MM.1S (cell line): ENCODE measurements at regions not wholly inside any gene's neighbourhood (a gene's known extent, or its start where the extent isn't known, plus 50 kb on each side); places are given as distances from the start of the nearest gene placed in this dataset.

Experiments
- DNase-seq: peaks from one replicate; pipeline ENCODE4 v3.0.0-alpha.2; 2015
- H2AFZ ChIP-seq: fragments of 300-600 bp; sonication (generic); 2 replicates; pipeline ENCODE4 v1.6.0; 2016; ENCODE audit warnings: antibody characterized with exemption, low read length
- H3F3A ChIP-seq: fragments of 300-600 bp; sonication (generic); 2 replicates; pipeline ENCODE4 v1.6.1; 2016; ENCODE audit warnings: mild to moderate bottlenecking, antibody characterized with exemption, low read length, moderate library complexity, mixed read lengths; ENCODE audit not compliant: insufficient read depth
- H3K27ac ChIP-seq: fragments of 300-600 bp; sonication (generic); 2 replicates; pipeline ENCODE4 v1.5.1; 2016; ENCODE audit warnings: mild to moderate bottlenecking, low read length
- H3K27me3 ChIP-seq: fragments of 300-600 bp; sonication (generic); replicated peaks from 2 replicates; pipeline ENCODE4 v1.6.0; 2016; ENCODE audit warnings: low read length; ENCODE audit not compliant: insufficient read depth
- H3K36me3 ChIP-seq: fragments of 300-600 bp; sonication (generic); replicated peaks from 2 replicates; pipeline ENCODE4 v1.6.1; 2016; ENCODE audit warnings: mild to moderate bottlenecking, low read length, mixed read lengths; ENCODE audit not compliant: insufficient read depth
- H3K4me1 ChIP-seq: fragments of 300-600 bp; sonication (generic); 2 replicates; pipeline ENCODE4 v1.6.1; 2016; ENCODE audit warnings: low read length, mixed read lengths
- H3K4me2 ChIP-seq: fragments of 300-600 bp; sonication (generic); 2 replicates; pipeline ENCODE4 v1.6.0; 2016; ENCODE audit warnings: low read depth, low read length
- H3K4me3 ChIP-seq: fragments of 300-600 bp; sonication (generic); 2 replicates; pipeline ENCODE4 v1.5.1; 2016; ENCODE audit warnings: low read length, mixed read lengths
- H3K79me2 ChIP-seq: fragments of 300-600 bp; sonication (generic); 2 replicates; pipeline ENCODE4 v1.6.1; 2016; ENCODE audit warnings: mixed run types, low read length, mixed read lengths
- H3K9ac ChIP-seq: fragments of 300-600 bp; sonication (generic); 2 replicates; pipeline ENCODE4 v1.6.1; 2016; ENCODE audit warnings: low read length, mixed read lengths
- H3K9me2 ChIP-seq: fragments of 300-600 bp; sonication (generic); replicated peaks from 2 replicates; pipeline ENCODE4 v1.6.1; 2016; ENCODE audit warnings: mild to moderate bottlenecking, low read length, mixed read lengths; ENCODE audit not compliant: insufficient read depth
- H3K9me3 ChIP-seq: fragments of 300-600 bp; sonication (generic); replicated peaks from 2 replicates; pipeline ENCODE4 v1.6.1; 2016; ENCODE audit warnings: mild to moderate bottlenecking, low read length, mixed read lengths; ENCODE audit not compliant: insufficient read depth
- H4K20me1 ChIP-seq: fragments of 300-600 bp; sonication (generic); 2 replicates; pipeline ENCODE4 v1.6.1; 2016; ENCODE audit warnings: mild to moderate bottlenecking, low read length, moderate library complexity, mixed read lengths; ENCODE audit not compliant: insufficient read depth
- CTCF ChIP-seq: fragments of 300-600 bp; sonication (generic); IDR thresholded peaks from 2 replicates; pipeline ENCODE4 v1.5.1; 2016; ENCODE audit warnings: antibody characterized with exemption, low read length, mixed read lengths
- EZH2 ChIP-seq: fragments of 300-600 bp; sonication (generic); optimal IDR thresholded peaks from 2 replicates; pipeline ENCODE3; 2017; ENCODE audit warnings: low read depth, mild to moderate bottlenecking, antibody characterized with exemption, low read length, mixed read lengths
- EZH2phosphoT487 ChIP-seq: fragments of 300-600 bp; sonication (generic); IDR thresholded peaks from 2 replicates; pipeline ENCODE4 v1.6.1; 2018; ENCODE audit warnings: antibody characterized with exemption, low read length

DNA sequence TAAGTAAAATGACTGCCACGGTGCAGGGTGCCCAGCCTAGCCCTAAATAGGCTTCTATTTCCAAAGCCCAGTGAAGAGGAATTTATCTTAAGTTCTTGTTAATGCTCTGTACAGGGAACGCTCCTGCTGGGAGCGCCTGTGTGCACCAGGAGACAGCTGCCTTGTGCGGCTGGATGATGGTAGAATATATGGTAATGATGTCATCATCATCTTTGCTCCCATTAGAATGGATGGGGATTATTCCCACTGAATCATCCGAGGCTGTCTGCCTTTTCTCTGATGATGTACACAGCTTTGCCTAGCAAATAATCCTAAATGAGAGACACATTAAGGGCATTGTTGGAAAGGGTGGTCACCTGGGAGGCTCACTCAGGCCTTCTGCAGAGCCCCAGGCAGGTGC is 928.1 kb downstream of the CCSER2 start:
- Histone ChIP-seq H2AFZ (no peak overlapping the region), H3K9me2 (no peaks in the 10 kb centered on the region), H3K79me2 (no peaks in the 10 kb centered on the region), H3K27me3 (no peaks in the 10 kb centered on the region), H3K4me1 (no peaks in the 10 kb centered on the region), H3K4me2 (no peak overlapping the region), H4K20me1 (no peaks in the 10 kb centered on the region), H3K36me3 (no peaks in the 10 kb centered on the region), H3K9me3 (no peaks in the 10 kb centered on the region), H3K9ac (no peak overlapping the region), H3F3A (no peaks in the 10 kb centered on the region), H3K4me3 (no peak overlapping the region), H3K27ac (no peak overlapping the region)
- TF ChIP-seq EZH2 (no peak), EZH2phosphoT487 (no peak), CTCF (no peak)
- no peak for DNase-seq

DNA sequence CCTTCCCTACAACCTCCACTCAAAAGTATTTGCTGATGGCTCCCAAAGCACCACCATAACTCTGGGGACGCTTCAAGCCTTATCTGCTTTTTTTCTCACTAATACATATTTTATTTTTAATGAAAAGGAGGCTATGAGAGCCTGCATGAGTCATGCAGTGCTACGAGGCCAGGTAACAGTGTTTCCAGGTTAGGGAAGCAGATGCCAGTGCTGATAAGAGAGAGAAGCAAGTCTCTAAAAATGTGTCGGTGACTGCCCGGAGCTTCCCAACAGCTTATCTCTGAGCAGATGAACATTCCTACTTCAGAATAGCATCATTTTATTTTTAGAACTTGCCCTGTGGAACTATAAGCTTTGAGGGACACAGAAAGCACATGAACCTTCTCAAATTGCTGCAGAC is 931.5 kb downstream of the CCSER2 start:
- Histone ChIP-seq H3K4me1 (no peaks in the 10 kb centered on the region), H3K9me2 (no peaks in the 10 kb centered on the region), H3K27ac (no peak overlapping the region), H3K36me3 (no peaks in the 10 kb centered on the region), H3K9ac (no peak overlapping the region), H3K4me3 (no peak overlapping the region), H4K20me1 (no peaks in the 10 kb centered on the region), H3F3A (no peaks in the 10 kb centered on the region), H2AFZ (no peak overlapping the region), H3K79me2 (no peaks in the 10 kb centered on the region), H3K4me2 (no peak overlapping the region), H3K9me3 (no peaks in the 10 kb centered on the region), H3K27me3 (no peaks in the 10 kb centered on the region)
- DNase-seq = no peak
- TF ChIP-seq EZH2 (no peak), CTCF (no peak), EZH2phosphoT487 (no peak)

DNA sequence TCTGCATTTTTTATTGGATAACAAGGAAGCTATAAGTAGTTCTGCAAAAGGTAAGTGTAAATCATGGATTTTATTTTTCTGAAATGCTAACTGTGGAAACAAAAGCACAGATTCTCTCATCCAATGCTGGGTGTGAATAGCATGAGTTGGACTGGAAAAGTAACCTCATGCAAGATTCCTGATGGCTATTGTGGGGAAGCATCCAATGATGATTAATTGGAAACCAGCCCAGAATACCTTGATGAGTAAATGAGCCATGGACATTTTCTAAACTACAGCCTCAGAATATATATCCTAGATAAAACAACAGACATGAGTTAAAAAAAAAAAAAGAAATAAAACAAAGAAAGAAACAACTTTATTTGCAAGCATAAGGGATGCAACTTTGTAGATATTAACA is 934.6 kb downstream of the CCSER2 start:
- Histone ChIP-seq H3F3A (no peaks in the 10 kb centered on the region), H3K4me3 (no peak overlapping the region), H4K20me1 (no peaks in the 10 kb centered on the region), H3K4me1 (no peaks in the 10 kb centered on the region), H3K79me2 (no peaks in the 10 kb centered on the region), H3K4me2 (no peak overlapping the region), H3K36me3 (no peaks in the 10 kb centered on the region), H3K27me3 (no peaks in the 10 kb centered on the region), H3K9ac (no peak overlapping the region), H2AFZ (no peak overlapping the region), H3K9me3 (no peaks in the 10 kb centered on the region), H3K9me2 (no peaks in the 10 kb centered on the region), H3K27ac (no peak overlapping the region)
- no peak for DNase-seq
- TF ChIP-seq CTCF (no peak), EZH2 (no peak), EZH2phosphoT487 (no peak)
